SK-N-SH treated with all-trans-retinoic acid at 6 μM for 48 hours (cell line): ENCODE measurements at regions not wholly inside any gene's neighbourhood (a gene's known extent, or its start where the extent isn't known, plus 50 kb on each side); places are given as distances from the start of the nearest gene placed in this dataset.

Experiments
- ESRRG ChIP-seq: fragments of 250-450 bp; sonication (Bioruptor Pico); IDR thresholded peaks from 2 replicates; pipeline ENCODE4 v1.6.1; 2021; ENCODE audit warnings: mild to moderate bottlenecking
- ISL1 ChIP-seq: fragments of 250-450 bp; sonication (Bioruptor Pico); IDR thresholded peaks from 2 replicates; pipeline ENCODE4 v2.1.2; 2022; ENCODE audit warnings: mild to moderate bottlenecking, moderate library complexity
- PPARA ChIP-seq: fragments of 250-450 bp; sonication (Bioruptor Pico); IDR thresholded peaks from 2 replicates; pipeline ENCODE4 v1.5.0; 2020; ENCODE audit warnings: mild to moderate bottlenecking, borderline replicate concordance
- SNAI2 ChIP-seq: fragments of 250-450 bp; sonication (Bioruptor Pico); IDR thresholded peaks from 2 replicates; pipeline ENCODE4 v1.5.0; 2020; ENCODE audit warnings: mild to moderate bottlenecking, moderate library complexity
- ZFP30 ChIP-seq: fragments of 450-650 bp; formaldehyde crosslinking; IDR thresholded peaks from 2 replicates; pipeline ENCODE4 v1.5.0; 2022; ENCODE audit warnings: mild to moderate bottlenecking, moderate library complexity
- TF ChIP-seq, protein P1 (sequence below): fragments of 250-450 bp; sonication (Bioruptor Pico); IDR thresholded peaks from 2 replicates; pipeline ENCODE4 v1.5.1; 2020; ENCODE audit warnings: low read depth, mild to moderate bottlenecking, moderate library complexity

DNA sequence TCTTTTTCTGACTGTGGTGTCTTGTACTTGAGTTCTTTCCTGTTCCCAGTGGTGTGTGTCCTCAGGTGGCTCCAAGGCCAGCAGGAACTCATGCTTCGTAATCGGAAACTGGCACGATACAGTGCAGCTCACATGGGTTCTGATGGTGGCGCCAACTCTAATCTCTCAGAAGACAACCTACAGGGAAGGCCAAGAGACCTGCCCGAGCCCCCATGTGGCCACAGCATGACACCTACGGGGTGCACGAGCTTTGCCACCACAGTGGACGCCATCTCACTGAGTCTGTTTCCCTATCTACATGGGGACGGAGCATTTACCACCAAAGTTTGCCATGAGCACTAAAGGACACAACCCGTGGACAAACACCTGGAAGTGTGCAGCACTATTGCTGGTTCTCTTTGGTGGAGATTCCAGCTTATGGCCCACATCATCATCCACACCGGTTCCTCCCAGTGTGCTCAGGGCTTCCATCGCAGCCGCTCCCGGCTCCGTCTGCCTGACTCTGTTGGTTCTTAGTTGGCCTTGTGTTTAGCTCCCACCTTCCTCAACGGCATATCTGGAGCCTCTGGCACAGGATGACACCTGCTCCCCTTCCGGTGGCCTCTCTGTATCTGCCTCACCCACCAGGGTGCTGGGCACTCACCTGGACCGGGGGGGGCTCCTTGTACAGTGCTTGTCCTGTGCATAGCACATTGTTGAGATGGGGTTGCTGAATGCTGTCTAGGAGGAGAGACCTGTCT is 586.6 kb upstream of the MKI67 start:
- TF ChIP-seq ISL1 (CRISPR knock-in tag) = no peak
- no peak for TF ChIP-seq ZFP30
- no peak for TF ChIP-seq ESRRG (CRISPR knock-in tag)
- no peak for TF ChIP-seq PPARA
- TF ChIP-seq SNAI2 (CRISPR knock-in tag) = no peak
- TF ChIP-seq, protein P1, sequence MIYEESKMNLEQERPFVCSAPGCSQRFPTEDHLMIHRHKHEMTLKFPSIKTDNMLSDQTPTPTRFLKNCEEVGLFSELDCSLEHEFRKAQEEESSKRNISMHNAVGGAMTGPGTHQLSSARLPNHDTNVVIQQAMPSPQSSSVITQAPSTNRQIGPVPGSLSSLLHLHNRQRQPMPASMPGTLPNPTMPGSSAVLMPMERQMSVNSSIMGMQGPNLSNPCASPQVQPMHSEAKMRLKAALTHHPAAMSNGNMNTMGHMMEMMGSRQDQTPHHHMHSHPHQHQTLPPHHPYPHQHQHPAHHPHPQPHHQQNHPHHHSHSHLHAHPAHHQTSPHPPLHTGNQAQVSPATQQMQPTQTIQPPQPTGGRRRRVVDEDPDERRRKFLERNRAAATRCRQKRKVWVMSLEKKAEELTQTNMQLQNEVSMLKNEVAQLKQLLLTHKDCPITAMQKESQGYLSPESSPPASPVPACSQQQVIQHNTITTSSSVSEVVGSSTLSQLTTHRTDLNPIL (CRISPR knock-in tag) = no peak
